ENCODE measurements at regions not wholly inside any gene's neighbourhood (a gene's known extent, or its start where the extent isn't known, plus 50 kb on each side); places are given as distances from the start of the nearest gene placed in this dataset.

DNA sequence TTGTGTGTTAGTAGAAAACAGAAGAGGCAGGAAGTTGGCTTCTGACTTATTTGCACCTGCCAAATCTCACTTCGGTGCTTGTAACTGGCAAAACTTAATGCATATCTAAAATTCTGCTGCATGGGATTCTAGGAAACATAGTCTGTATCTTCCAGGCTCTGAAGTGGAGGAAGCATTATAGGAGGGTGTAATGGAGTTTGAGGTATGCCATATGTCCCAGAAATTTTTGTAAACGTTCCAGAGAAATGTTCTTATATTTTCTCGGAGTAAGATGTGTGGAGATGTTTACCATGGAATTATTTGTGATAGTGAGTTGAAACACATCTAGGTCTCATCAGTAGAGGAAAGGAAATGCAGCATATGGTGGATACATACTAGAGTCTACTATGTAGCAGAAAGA is 1329.0 kb upstream of the NUDT12 start:
- TF ChIP-seq, protein P1, sequence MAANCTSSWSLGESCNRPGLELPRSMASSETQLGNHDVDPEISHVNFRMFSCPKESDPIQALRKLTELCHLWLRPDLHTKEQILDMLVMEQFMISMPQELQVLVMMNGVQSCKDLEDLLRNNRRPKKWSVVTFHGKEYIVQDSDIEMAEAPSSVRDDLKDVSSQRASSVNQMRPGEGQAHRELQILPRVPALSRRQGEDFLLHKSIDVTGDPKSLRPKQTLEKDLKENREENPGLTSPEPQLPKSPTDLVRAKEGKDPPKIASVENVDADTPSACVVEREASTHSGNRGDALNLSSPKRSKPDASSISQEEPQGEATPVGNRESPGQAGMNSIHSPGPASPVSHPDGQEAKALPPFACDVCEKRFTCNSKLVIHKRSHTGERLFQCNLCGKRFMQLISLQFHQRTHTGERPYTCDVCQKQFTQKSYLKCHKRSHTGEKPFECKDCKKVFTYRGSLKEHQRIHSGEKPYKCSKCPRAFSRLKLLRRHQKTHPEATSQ (tag by site-specific recombination; IDR thresholded peaks at IDR 0.05): no peak
- TF ChIP-seq ZBTB20 (tag by site-specific recombination; IDR thresholded peaks at IDR 0.05) (no peak), ZSCAN23 (tag by site-specific recombination; IDR thresholded peaks at IDR 0.05) (no peak), EGR2 (tag by site-specific recombination; IDR thresholded peaks at IDR 0.05; ENCODE audit: low read depth) (no peak), KLF16 (tag by site-specific recombination; IDR thresholded peaks at IDR 0.05) (no peak), ZNF544 (tag by site-specific recombination; IDR thresholded peaks at IDR 0.05) (no peak), SP3 (tag by site-specific recombination; IDR thresholded peaks at IDR 0.05) (no peak), KLF10 (tag by site-specific recombination; IDR thresholded peaks at IDR 0.05) (no peak), ZFHX2 (tag by site-specific recombination; conservative IDR thresholded peaks at IDR 0.05) (no peak), GLI2 (tag by site-specific recombination; IDR thresholded peaks at IDR 0.05; ENCODE audit: borderline replicate concordance, low read depth) (no peak), BCL11B (tag by site-specific recombination; IDR thresholded peaks at IDR 0.05; ENCODE audit: low read depth) (no peak), SP7 (tag by site-specific recombination; IDR thresholded peaks at IDR 0.05) (no peak), ZBTB17 (tag by site-specific recombination; IDR thresholded peaks at IDR 0.05) (no peak), KLF8 (tag by site-specific recombination; IDR thresholded peaks at IDR 0.05) (no peak)
- TF ChIP-seq, protein P2, sequence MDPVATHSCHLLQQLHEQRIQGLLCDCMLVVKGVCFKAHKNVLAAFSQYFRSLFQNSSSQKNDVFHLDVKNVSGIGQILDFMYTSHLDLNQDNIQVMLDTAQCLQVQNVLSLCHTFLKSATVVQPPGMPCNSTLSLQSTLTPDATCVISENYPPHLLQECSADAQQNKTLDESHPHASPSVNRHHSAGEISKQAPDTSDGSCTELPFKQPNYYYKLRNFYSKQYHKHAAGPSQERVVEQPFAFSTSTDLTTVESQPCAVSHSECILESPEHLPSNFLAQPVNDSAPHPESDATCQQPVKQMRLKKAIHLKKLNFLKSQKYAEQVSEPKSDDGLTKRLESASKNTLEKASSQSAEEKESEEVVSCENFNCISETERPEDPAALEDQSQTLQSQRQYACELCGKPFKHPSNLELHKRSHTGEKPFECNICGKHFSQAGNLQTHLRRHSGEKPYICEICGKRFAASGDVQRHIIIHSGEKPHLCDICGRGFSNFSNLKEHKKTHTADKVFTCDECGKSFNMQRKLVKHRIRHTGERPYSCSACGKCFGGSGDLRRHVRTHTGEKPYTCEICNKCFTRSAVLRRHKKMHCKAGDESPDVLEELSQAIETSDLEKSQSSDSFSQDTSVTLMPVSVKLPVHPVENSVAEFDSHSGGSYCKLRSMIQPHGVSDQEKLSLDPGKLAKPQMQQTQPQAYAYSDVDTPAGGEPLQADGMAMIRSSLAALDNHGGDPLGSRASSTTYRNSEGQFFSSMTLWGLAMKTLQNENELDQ (tag by site-specific recombination; IDR thresholded peaks at IDR 0.05; ENCODE audit: low read depth): no peak
- TF ChIP-seq, protein P3, sequence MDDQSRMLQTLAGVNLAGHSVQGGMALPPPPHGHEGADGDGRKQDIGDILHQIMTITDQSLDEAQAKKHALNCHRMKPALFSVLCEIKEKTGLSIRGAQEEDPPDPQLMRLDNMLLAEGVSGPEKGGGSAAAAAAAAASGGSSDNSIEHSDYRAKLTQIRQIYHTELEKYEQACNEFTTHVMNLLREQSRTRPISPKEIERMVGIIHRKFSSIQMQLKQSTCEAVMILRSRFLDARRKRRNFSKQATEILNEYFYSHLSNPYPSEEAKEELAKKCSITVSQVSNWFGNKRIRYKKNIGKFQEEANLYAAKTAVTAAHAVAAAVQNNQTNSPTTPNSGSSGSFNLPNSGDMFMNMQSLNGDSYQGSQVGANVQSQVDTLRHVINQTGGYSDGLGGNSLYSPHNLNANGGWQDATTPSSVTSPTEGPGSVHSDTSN (CRISPR knock-in tag; IDR thresholded peaks at IDR 0.05): no peak
- TF ChIP-seq, protein P4, sequence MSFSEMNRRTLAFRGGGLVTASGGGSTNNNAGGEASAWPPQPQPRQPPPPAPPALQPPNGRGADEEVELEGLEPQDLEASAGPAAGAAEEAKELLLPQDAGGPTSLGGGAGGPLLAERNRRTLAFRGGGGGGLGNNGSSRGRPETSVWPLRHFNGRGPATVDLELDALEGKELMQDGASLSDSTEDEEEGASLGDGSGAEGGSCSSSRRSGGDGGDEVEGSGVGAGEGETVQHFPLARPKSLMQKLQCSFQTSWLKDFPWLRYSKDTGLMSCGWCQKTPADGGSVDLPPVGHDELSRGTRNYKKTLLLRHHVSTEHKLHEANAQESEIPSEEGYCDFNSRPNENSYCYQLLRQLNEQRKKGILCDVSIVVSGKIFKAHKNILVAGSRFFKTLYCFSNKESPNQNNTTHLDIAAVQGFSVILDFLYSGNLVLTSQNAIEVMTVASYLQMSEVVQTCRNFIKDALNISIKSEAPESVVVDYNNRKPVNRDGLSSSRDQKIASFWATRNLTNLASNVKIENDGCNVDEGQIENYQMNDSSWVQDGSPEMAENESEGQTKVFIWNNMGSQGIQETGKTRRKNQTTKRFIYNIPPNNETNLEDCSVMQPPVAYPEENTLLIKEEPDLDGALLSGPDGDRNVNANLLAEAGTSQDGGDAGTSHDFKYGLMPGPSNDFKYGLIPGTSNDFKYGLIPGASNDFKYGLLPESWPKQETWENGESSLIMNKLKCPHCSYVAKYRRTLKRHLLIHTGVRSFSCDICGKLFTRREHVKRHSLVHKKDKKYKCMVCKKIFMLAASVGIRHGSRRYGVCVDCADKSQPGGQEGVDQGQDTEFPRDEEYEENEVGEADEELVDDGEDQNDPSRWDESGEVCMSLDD (tag by site-specific recombination; IDR thresholded peaks at IDR 0.05): no peak
- TF ChIP-seq, protein P5, sequence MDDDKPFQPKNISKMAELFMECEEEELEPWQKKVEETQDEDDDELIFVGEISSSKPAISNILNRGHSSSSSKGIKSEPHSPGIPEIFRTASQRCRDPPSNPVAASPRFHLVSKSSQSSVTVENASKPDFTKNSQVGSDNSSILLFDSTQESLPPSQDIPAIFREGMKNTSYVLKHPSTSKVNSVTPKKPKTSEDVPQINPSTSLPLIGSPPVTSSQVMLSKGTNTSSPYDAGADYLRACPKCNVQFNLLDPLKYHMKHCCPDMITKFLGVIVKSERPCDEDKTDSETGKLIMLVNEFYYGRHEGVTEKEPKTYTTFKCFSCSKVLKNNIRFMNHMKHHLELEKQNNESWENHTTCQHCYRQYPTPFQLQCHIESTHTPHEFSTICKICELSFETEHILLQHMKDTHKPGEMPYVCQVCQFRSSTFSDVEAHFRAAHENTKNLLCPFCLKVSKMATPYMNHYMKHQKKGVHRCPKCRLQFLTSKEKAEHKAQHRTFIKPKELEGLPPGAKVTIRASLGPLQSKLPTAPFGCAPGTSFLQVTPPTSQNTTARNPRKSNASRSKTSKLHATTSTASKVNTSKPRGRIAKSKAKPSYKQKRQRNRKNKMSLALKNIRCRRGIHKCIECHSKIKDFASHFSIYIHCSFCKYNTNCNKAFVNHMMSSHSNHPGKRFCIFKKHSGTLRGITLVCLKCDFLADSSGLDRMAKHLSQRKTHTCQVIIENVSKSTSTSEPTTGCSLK (tag by site-specific recombination; IDR thresholded peaks at IDR 0.05): no peak
- TF ChIP-seq, protein P6, sequence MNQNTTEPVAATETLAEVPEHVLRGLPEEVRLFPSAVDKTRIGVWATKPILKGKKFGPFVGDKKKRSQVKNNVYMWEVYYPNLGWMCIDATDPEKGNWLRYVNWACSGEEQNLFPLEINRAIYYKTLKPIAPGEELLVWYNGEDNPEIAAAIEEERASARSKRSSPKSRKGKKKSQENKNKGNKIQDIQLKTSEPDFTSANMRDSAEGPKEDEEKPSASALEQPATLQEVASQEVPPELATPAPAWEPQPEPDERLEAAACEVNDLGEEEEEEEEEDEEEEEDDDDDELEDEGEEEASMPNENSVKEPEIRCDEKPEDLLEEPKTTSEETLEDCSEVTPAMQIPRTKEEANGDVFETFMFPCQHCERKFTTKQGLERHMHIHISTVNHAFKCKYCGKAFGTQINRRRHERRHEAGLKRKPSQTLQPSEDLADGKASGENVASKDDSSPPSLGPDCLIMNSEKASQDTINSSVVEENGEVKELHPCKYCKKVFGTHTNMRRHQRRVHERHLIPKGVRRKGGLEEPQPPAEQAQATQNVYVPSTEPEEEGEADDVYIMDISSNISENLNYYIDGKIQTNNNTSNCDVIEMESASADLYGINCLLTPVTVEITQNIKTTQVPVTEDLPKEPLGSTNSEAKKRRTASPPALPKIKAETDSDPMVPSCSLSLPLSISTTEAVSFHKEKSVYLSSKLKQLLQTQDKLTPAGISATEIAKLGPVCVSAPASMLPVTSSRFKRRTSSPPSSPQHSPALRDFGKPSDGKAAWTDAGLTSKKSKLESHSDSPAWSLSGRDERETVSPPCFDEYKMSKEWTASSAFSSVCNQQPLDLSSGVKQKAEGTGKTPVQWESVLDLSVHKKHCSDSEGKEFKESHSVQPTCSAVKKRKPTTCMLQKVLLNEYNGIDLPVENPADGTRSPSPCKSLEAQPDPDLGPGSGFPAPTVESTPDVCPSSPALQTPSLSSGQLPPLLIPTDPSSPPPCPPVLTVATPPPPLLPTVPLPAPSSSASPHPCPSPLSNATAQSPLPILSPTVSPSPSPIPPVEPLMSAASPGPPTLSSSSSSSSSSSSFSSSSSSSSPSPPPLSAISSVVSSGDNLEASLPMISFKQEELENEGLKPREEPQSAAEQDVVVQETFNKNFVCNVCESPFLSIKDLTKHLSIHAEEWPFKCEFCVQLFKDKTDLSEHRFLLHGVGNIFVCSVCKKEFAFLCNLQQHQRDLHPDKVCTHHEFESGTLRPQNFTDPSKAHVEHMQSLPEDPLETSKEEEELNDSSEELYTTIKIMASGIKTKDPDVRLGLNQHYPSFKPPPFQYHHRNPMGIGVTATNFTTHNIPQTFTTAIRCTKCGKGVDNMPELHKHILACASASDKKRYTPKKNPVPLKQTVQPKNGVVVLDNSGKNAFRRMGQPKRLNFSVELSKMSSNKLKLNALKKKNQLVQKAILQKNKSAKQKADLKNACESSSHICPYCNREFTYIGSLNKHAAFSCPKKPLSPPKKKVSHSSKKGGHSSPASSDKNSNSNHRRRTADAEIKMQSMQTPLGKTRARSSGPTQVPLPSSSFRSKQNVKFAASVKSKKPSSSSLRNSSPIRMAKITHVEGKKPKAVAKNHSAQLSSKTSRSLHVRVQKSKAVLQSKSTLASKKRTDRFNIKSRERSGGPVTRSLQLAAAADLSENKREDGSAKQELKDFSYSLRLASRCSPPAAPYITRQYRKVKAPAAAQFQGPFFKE (tag by site-specific recombination; IDR thresholded peaks at IDR 0.05; ENCODE audit: borderline replicate concordance): no peak
- ChIA-PET CTCF (no interaction called here), POLR2A (no interaction called here)
- Histone ChIP-seq H3K36me3 (ENCODE audit: control insufficient read depth in 2 of 2, insufficient read depth in 1 of 2, low read length in 2 of 2) (no peaks in the 10 kb centered on the region), H3K27ac (ENCODE audit: extremely low read depth, low read depth, low read length) (no peak overlapping the region), H3K9me3 (ENCODE audit: control insufficient read depth, insufficient read depth, low read depth, low read length) (no peaks in the 10 kb centered on the region), H3K4me3 (ENCODE audit: low read depth, low read length) (no peak overlapping the region), H3K4me1 (ENCODE audit: control insufficient read depth, insufficient read depth, low read length) (no peaks in the 10 kb centered on the region)

Data from HEK293 (cell line).